ENCODE measurements at regions not wholly inside any gene's neighbourhood (a gene's known extent, or its start where the extent isn't known, plus 50 kb on each side); places are given as distances from the start of the nearest gene placed in this dataset.
"Not testable (repeated sequence)": the region's sequence is repeated elsewhere in the genome, so short reads cannot be mapped to it uniquely, and the experiment has no call there.

- no peak for DNase-seq (ENCODE audit: low spot score)
- H3K36me3 ChIP-seq: no peaks in the 10 kb centered on the region
- H3K4me1 ChIP-seq: peaks cover 0 to 4% of the 10 kb centered on the region in 2 donors
- H3K4me3 ChIP-seq: no peak overlapping the region
- no peak for TF ChIP-seq CTCF (IDR thresholded peaks at IDR 0.05)
- no peaks in the 10 kb centered on the region for H3K27me3 ChIP-seq
- H3K9me3 ChIP-seq: no peaks in the 10 kb centered on the region
- H3K27ac ChIP-seq: no peak overlapping the region
Observed at GRCh38 chr5:162801235-162801634, 636.2 kb upstream of the CCNG1 start.

- TF ChIP-seq CTCF (IDR thresholded peaks at IDR 0.05): no peak
- no peak overlapping the region for H3K27ac ChIP-seq
- no peak for DNase-seq (ENCODE audit: low spot score)
- no peaks in the 10 kb centered on the region for H3K27me3 ChIP-seq
- no peaks in the 10 kb centered on the region for H3K36me3 ChIP-seq
- H3K9me3 ChIP-seq: no peaks in the 10 kb centered on the region
- peaks cover 0 to 4% of the 10 kb centered on the region in 2 donors for H3K4me1 ChIP-seq
- H3K4me3 ChIP-seq: no peak overlapping the region
Observed at GRCh38 chr5:162806195-162806594, 631.2 kb upstream of the CCNG1 start.

- no peak for DNase-seq (ENCODE audit: low spot score)
- Histone ChIP-seq H3K36me3 (no peaks in the 10 kb centered on the region), H3K27ac (no peak overlapping the region), H3K4me1 (no peaks in the 10 kb centered on the region), H3K27me3 (no peaks in the 10 kb centered on the region), H3K9me3 (no peaks in the 10 kb centered on the region), H3K4me3 (no peak overlapping the region)
- TF ChIP-seq CTCF (IDR thresholded peaks at IDR 0.05): no peak
Observed at GRCh38 chr5:162811071-162811470, 626.3 kb upstream of the CCNG1 start.

- DNase-seq (ENCODE audit: low spot score): no peak
- no peak for TF ChIP-seq CTCF (IDR thresholded peaks at IDR 0.05)
Observed at GRCh38 chr5:162816816-162817215, 620.6 kb upstream of the CCNG1 start.

GRCh38 chr5:162817364-162817763 lies 620.0 kb upstream of the CCNG1 start:
- no peak for TF ChIP-seq CTCF (IDR thresholded peaks at IDR 0.05)
- H3K27ac ChIP-seq: no peak overlapping the region
- H3K27me3 ChIP-seq: no peaks in the 10 kb centered on the region
- H3K9me3 ChIP-seq: no peaks in the 10 kb centered on the region
- H3K4me3 ChIP-seq: no peak overlapping the region
- H3K36me3 ChIP-seq: no peaks in the 10 kb centered on the region
- H3K4me1 ChIP-seq: no peaks in the 10 kb centered on the region
- DNase-seq (ENCODE audit: low spot score): no peak

More at GRCh38 chr5:162816816-162817215, 620.6 kb upstream of the CCNG1 start:
- Histone ChIP-seq H3K27me3 (no peaks in the 10 kb centered on the region), H3K27ac (no peak overlapping the region), H3K4me1 (no peaks in the 10 kb centered on the region), H3K36me3 (no peaks in the 10 kb centered on the region), H3K9me3 (no peaks in the 10 kb centered on the region), H3K4me3 (no peak overlapping the region)

- H3K9me3 ChIP-seq; H3K27me3 ChIP-seq; H3K36me3 ChIP-seq; DNase-seq (ENCODE audit: low spot score); H3K4me3 ChIP-seq; H3K27ac ChIP-seq; H3K4me1 ChIP-seq: not testable (repeated sequence)
Observed at GRCh38 chr5:162821664-162822063, 615.7 kb upstream of the CCNG1 start.
